ENCODE measurements at regions not wholly inside any gene's neighbourhood (a gene's known extent, or its start where the extent isn't known, plus 50 kb on each side); places are given as distances from the start of the nearest gene placed in this dataset.

DNA sequence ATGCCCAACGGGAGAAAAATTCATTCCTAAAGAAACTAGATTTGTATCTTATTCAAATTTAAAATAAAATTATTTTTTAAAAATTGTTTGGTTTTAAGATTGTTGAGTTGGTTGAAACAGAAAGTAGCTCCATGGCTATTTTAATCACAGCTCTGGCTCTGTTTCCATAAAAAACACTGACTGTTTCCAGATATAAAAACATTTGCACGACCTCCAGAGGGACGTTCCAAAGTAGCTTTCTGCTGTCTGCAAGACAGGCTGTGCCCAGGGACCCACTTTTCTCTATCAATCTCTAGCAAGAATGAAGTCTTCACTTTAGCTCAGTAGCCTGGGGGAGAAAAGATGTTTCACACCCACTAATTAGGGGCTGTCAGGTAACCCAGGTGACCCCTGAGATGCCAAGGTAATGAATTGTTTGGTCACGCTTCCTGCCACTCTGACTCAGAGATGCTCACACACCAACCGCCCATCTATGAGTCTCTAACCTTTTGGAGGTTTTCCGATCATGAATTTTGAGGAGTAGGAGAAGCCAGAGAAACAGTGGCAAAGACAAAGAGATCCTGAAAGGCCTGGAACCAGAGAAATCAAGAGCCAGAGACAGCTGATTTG lies 220.1 kb upstream of the SOX9 start:
- Mint-ChIP-seq H3K9me3 (ENCODE audit: low read depth) (peaks cover 2% of the 10 kb centered on the region), H3K4me3 (no peak overlapping the region), H3K27ac (no peak overlapping the region), H3K36me3 (ENCODE audit: low read depth) (no peaks in the 10 kb centered on the region), H3K27me3 (no peaks in the 10 kb centered on the region), H3K4me1 (no peaks in the 10 kb centered on the region)
- POLR2A ChIA-PET: no interaction called here
- CTCF ChIA-PET: no interaction called here
- intact Hi-C loops (cut with DNase I, micrococcal nuclease): no loop called here
- no peak for DNase-seq
- ATAC-seq: no peak

DNA sequence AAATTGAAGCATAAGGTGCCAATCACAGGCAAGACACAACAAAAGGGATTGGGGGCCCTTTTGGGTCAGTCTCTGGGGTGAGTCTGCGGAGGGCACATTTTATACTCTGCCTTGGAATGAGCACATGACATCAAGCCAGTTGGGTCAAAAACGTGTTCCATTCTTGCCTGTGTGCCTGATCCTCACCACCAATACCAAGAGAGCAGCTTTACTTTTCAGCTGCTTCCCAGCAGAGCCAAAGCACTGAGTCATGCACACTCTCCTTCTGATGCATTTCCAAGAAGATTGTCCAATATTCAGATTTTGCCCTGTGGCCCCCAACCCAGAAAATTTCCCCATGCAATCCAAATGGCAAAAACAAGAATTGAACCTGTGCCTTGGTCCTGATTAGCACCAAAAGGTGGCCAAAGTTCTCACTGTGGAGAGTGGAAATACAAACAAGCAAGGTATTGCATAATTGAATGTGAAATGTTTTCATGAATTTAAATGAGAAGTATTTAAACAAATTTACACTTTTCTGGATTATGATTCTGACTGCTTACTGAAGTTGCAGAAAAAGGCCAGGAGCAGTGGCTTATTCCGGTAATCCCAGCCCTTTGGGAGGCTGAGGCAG lies 217.8 kb upstream of the SOX9 start:
- ChIA-PET POLR2A (no interaction called here), CTCF (no interaction called here)
- no peak overlapping the region for H3K27ac Mint-ChIP-seq
- no peaks in the 10 kb centered on the region for H3K27me3 Mint-ChIP-seq
- H3K4me1 Mint-ChIP-seq: no peaks in the 10 kb centered on the region
- no peak overlapping the region for H3K4me3 Mint-ChIP-seq
- intact Hi-C loops (cut with DNase I, micrococcal nuclease): no loop called here
- no peaks in the 10 kb centered on the region for H3K36me3 Mint-ChIP-seq (ENCODE audit: low read depth)
- ATAC-seq: no peak
- H3K9me3 Mint-ChIP-seq (ENCODE audit: low read depth): peaks cover 2% of the 10 kb centered on the region
- no peak for DNase-seq

- ChIA-PET POLR2A (no interaction called here), CTCF (no interaction called here)
These were observed 215.3 kb upstream of the SOX9 start for GRCh38 chr17:71905376-71906031.

DNA sequence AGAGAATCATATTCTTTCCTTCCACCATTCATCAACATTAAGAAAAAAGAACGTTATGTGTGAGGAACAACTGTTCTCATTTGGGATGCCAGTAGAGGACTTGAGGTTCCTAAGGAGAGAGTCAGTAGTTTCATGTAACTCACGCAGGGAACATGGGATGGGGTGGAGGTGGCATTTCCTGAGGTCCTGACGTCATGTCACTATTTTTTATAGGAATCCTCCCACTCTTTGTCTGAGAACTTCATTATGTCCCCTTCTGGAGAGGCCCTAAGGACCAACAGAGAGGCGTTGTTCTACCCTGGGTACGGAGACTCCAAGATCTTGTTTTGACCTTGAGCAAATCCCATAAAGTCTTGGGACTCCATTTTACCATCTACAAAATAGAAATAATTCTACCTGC lies 211.7 kb upstream of the SOX9 start:
- CTCF ChIA-PET: no interaction called here
- no peaks in the 10 kb centered on the region for H3K4me1 Mint-ChIP-seq

More at GRCh38 chr17:71905376-71906031, 215.3 kb upstream of the SOX9 start:
- intact Hi-C loops (cut with DNase I, micrococcal nuclease): no loop called here
- DNase-seq (no peak), ATAC-seq (peak; percentile 47)
- no peaks in the 10 kb centered on the region for H3K4me1 Mint-ChIP-seq
- H3K27me3 Mint-ChIP-seq: no peaks in the 10 kb centered on the region
- H3K9me3 Mint-ChIP-seq (ENCODE audit: low read depth): peaks cover 2% of the 10 kb centered on the region
- H3K36me3 Mint-ChIP-seq (ENCODE audit: low read depth): no peaks in the 10 kb centered on the region
- no peak overlapping the region for H3K27ac Mint-ChIP-seq
- no peak overlapping the region for H3K4me3 Mint-ChIP-seq

DNA sequence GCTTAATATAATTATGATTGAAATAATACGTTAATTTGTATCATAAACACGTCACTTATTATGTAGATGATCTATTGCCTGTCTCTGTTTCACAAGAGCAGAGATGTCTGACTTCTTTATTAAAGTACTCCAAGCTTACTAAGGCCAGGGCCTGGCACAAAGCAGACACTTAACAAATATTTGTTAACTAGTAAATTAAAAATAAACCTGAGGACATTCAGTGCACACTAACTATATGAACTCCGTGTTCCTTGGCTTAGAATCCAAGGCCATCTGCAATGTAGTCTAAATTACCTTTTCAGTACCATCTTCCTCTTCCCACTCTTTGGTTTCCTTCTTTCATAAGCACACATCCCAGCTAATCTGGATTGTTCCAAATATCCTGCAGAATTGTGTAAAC lies 210.8 kb upstream of the SOX9 start:
- POLR2A ChIA-PET: no interaction called here
- DNase-seq: no peak
- ATAC-seq: no peak
- intact Hi-C loops (cut with DNase I, micrococcal nuclease): no loop called here
- H3K4me3 Mint-ChIP-seq: no peak overlapping the region
- H3K9me3 Mint-ChIP-seq (ENCODE audit: low read depth): no peaks in the 10 kb centered on the region
- no peaks in the 10 kb centered on the region for H3K4me1 Mint-ChIP-seq
- H3K27ac Mint-ChIP-seq: no peak overlapping the region
- no peaks in the 10 kb centered on the region for H3K27me3 Mint-ChIP-seq
- CTCF ChIA-PET: no interaction called here
- H3K36me3 Mint-ChIP-seq (ENCODE audit: low read depth): no peaks in the 10 kb centered on the region

More for the DNA sequence above, 211.7 kb upstream of the SOX9 start:
- no peak overlapping the region for H3K4me3 Mint-ChIP-seq
- H3K36me3 Mint-ChIP-seq (ENCODE audit: low read depth): no peaks in the 10 kb centered on the region
- POLR2A ChIA-PET: no interaction called here
- H3K27me3 Mint-ChIP-seq: no peaks in the 10 kb centered on the region
- no peaks in the 10 kb centered on the region for H3K9me3 Mint-ChIP-seq (ENCODE audit: low read depth)
- H3K27ac Mint-ChIP-seq: no peak overlapping the region
- intact Hi-C loops (cut with DNase I, micrococcal nuclease): no loop called here
- no peak for ATAC-seq
- no peak for DNase-seq

- Mint-ChIP-seq H3K4me3 (no peak overlapping the region), H3K27me3 (no peaks in the 10 kb centered on the region), H3K36me3 (ENCODE audit: low read depth) (no peaks in the 10 kb centered on the region), H3K9me3 (ENCODE audit: low read depth) (peaks cover 1% of the 10 kb centered on the region), H3K4me1 (no peaks in the 10 kb centered on the region), H3K27ac (no peak overlapping the region)
- ChIA-PET CTCF (no interaction called here), POLR2A (no interaction called here)
- no peak for ATAC-seq
- no peak for DNase-seq
- intact Hi-C loops (cut with DNase I, micrococcal nuclease): no loop called here
These were observed 206.8 kb upstream of the SOX9 start for GRCh38 chr17:71914042-71914441.

GRCh38 chr17:71914812-71915211 lies 206.0 kb upstream of the SOX9 start:
- ATAC-seq (no peak), DNase-seq (no peak)
- no peaks in the 10 kb centered on the region for H3K27me3 Mint-ChIP-seq
- H3K4me3 Mint-ChIP-seq: no peak overlapping the region
- ChIA-PET POLR2A (no interaction called here), CTCF (no interaction called here)
- H3K4me1 Mint-ChIP-seq: no peaks in the 10 kb centered on the region
- intact Hi-C loops (cut with DNase I, micrococcal nuclease): no loop called here
- H3K9me3 Mint-ChIP-seq (ENCODE audit: low read depth): peaks cover 3% of the 10 kb centered on the region
- H3K27ac Mint-ChIP-seq: no peak overlapping the region
- no peaks in the 10 kb centered on the region for H3K36me3 Mint-ChIP-seq (ENCODE audit: low read depth)

GRCh38 chr17:71917715-71918114 lies 203.1 kb upstream of the SOX9 start:
- POLR2A ChIA-PET: no interaction called here
- Mint-ChIP-seq H3K4me1 (no peaks in the 10 kb centered on the region), H3K27me3 (no peaks in the 10 kb centered on the region), H3K27ac (no peak overlapping the region), H3K9me3 (ENCODE audit: low read depth) (peaks cover 3% of the 10 kb centered on the region), H3K36me3 (ENCODE audit: low read depth) (no peaks in the 10 kb centered on the region), H3K4me3 (no peak overlapping the region)
- intact Hi-C loops (cut with DNase I, micrococcal nuclease): no loop called here
- no peak for ATAC-seq
- CTCF ChIA-PET: no interaction called here
- no peak for DNase-seq

- Mint-ChIP-seq H3K27ac (no peak overlapping the region), H3K4me3 (no peak overlapping the region), H3K27me3 (no peaks in the 10 kb centered on the region), H3K9me3 (ENCODE audit: low read depth) (peaks cover 5% of the 10 kb centered on the region), H3K4me1 (no peaks in the 10 kb centered on the region), H3K36me3 (ENCODE audit: low read depth) (no peaks in the 10 kb centered on the region)
- ATAC-seq: no peak
- POLR2A ChIA-PET: no interaction called here
- DNase-seq: no peak
- CTCF ChIA-PET: no interaction called here
- intact Hi-C loops (cut with DNase I, micrococcal nuclease): no loop called here
These were observed 201.6 kb upstream of the SOX9 start for GRCh38 chr17:71919186-71919585.

- ChIA-PET POLR2A (no interaction called here), CTCF (interaction anchor here (0.6 kb wide), 1 partner anchor 580 kb away, joined by 3 read pairs; no protein-coding TSS in a partner anchor)
- Mint-ChIP-seq H3K27me3 (no peaks in the 10 kb centered on the region), H3K36me3 (ENCODE audit: low read depth) (no peaks in the 10 kb centered on the region), H3K9me3 (ENCODE audit: low read depth) (peaks cover 5% of the 10 kb centered on the region), H3K4me1 (no peaks in the 10 kb centered on the region), H3K4me3 (no peak overlapping the region), H3K27ac (no peak overlapping the region)
- DNase-seq (no peak), ATAC-seq (no peak)
- intact Hi-C loops (cut with DNase I, micrococcal nuclease): no loop called here
These were observed 200.9 kb upstream of the SOX9 start for GRCh38 chr17:71919896-71920295.

DNA sequence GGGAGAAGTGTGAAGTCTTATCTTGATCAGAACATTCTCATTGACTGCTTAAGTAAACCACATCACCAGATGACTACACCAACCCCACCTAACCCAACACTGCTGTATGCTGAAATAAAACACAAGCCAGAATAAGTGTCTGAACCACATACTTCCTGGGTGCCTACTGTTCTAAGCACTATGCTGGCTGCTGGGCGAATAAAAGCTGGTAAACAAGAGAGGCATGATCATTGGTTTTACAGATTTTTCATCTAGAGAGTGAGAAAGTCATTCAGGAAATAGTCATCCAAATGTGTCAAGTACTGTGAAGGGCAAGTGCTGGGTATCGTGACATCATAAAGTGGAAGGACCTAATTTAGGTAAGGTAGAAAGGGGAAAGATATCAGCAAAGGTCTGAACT lies 199.0 kb upstream of the SOX9 start:
- ChIA-PET POLR2A (no interaction called here), CTCF (no interaction called here)
- H3K4me1 Mint-ChIP-seq: no peaks in the 10 kb centered on the region
- peak; percentile 16 for DNase-seq
- no peak overlapping the region for H3K4me3 Mint-ChIP-seq
- H3K9me3 Mint-ChIP-seq (ENCODE audit: low read depth): peaks cover 4% of the 10 kb centered on the region
- H3K36me3 Mint-ChIP-seq (ENCODE audit: low read depth): no peaks in the 10 kb centered on the region
- H3K27me3 Mint-ChIP-seq: no peaks in the 10 kb centered on the region
- intact Hi-C loops (cut with DNase I, micrococcal nuclease): no loop called here
- peak; percentile 95 for ATAC-seq
- no peak overlapping the region for H3K27ac Mint-ChIP-seq

DNA sequence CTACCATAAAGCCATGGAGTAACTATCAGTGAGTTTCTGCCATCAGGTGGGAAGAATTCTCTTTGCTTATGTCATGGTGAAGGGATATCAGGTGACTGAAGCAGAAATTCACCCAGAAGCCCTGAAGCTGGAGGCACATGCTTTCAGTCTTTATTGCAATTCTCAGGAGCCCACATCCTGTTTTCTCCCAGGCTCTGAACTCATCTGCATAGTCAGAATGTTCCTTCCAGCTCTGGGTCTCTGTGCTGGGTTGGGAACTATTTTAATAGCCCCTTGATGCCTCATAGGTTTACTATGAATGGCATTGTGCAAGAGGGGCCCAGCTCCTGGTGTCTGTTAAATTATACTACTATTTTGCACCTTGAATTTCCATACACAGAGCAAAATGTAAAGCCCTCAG lies 198.4 kb upstream of the SOX9 start:
- intact Hi-C loops (cut with DNase I, micrococcal nuclease): no loop called here
- no peaks in the 10 kb centered on the region for H3K36me3 Mint-ChIP-seq (ENCODE audit: low read depth)
- ChIA-PET POLR2A (no interaction called here), CTCF (no interaction called here)
- no peak overlapping the region for H3K4me3 Mint-ChIP-seq
- peaks cover 4% of the 10 kb centered on the region for H3K9me3 Mint-ChIP-seq (ENCODE audit: low read depth)
- no peak for ATAC-seq
- no peak overlapping the region for H3K27ac Mint-ChIP-seq
- no peaks in the 10 kb centered on the region for H3K27me3 Mint-ChIP-seq
- DNase-seq: no peak
- H3K4me1 Mint-ChIP-seq: no peaks in the 10 kb centered on the region
